NCI-H82 treated with DMSO at 0.1 percent for 48 hours (cell line): ENCODE measurements at regions not wholly inside any gene's neighbourhood (a gene's known extent, or its start where the extent isn't known, plus 50 kb on each side); places are given as distances from the start of the nearest gene placed in this dataset.
"Not testable (repeated sequence)": the region's sequence is repeated elsewhere in the genome, so short reads cannot be mapped to it uniquely, and the experiment has no call there.

Source experiments
- DNase-seq: peaks from one replicate; lab custom pipeline; 2025; ENCODE audit not compliant: unreplicated experiment; lab: John Stamatoyannopoulos, UW

DNA sequence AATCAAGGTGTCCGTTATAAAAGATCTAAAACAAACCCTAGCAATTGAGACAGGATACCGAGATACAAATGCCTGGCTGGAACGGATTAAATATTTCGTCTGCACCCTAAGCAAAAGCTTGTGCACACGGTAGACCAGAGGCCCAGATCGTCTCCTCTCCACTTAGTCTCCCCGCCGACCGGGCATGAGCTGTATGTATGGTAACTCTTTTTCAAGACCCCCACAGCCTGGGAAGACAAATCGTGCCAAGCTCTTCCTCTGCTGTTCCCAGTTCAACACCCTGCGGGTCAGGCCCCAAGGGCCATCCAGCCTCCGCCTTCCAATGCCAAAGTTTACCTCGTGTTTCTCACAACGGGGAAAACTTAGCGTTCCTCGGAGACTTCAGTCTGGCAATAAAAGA lies 285.7 kb upstream of the GALNT17 start:
- DNase-seq = no peak

GRCh38 chr7:70849580-70850235 lies 282.2 kb upstream of the GALNT17 start:
- DNase-seq = no peak

DNA sequence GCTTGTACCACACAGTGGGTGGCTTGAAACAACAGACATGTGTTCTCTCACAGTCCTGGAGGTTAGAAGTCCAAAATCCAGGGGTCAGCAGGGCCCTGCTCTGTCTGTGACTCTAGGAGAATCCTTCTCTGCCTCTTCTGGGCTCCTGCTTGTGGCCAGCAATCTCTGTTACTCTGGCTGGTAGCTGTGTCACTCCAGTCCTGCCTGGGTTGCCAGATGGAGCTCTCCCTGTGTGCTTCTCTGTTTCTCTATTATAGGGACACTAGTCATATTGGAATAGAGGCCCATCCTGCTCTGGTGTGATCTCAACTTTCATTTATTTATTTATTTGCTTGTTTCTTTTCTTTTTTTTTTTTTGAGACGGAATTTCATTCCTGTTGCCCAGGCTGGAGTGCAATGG lies 276.6 kb upstream of the GALNT17 start:
- DNase-seq = no peak

DNA sequence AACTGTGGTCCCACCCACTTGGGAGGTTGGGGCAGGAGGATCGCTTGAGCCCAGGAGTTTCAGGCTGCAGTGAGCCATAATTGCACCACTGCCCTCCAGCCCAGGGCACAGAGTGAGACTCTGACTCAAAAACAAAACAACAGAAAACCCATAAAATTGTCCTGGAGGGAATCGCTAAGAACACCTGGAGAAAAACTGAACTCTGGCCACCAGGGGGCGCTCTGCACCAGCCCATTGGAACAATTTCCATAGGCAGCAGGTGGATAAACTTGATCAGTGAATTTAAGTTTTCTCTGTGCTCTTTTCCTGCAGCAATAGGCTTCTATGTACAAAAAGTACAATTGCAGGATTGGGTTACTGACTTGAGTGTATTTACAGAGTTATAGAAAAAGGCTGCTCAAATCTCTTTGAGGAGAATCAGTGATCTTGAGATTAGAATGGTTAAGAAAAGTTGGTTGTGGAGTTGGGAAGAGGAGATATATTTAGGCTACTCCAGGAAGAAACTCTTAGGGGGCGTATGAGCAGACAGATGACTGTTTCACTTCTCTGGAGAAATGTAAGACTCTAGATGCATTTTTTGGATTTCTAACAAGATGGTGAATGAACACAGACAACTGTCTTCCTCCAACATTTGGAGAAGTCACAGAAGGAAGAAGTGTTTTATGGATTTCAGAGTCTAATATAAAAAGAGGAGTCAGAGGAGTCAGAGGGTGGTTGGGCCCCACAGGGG lies 274.9 kb upstream of the GALNT17 start:
- peak; percentile 25 for DNase-seq

DNA sequence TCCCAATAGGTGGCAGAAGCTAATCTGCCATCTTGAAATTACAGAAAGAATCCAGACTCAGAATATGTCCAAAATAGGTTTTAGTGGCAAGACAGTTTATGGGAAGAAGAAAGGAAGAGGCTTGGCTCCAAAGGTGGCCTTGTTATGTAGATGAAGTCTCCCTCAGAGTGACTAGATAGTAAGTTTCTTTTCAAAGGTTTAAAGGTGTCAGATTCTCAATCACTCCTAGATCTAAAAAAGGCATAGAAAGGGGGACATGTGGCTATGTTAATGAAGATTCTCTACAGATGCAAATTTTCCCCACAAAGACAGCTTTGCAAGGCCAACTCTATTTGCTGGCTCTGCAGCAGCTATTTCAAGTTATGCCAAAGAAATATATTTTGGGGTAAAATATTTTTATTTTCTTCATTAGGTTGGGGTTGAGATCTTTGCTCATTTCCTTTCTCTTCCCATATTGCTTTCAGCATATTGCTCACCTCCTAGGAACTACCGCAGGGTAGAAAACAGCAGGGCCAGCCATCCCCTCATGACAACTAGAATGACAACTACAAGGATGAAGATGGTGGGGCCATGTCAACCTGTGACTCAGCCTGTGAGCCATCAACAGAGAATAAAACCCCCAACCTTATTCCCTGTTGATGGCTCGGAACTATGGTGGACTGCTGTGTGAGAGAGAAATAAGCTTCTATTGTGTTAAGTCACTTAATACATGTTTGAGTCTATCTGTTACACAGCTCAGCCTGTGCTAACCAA lies 274.0 kb upstream of the GALNT17 start:
- no peak for DNase-seq

DNA sequence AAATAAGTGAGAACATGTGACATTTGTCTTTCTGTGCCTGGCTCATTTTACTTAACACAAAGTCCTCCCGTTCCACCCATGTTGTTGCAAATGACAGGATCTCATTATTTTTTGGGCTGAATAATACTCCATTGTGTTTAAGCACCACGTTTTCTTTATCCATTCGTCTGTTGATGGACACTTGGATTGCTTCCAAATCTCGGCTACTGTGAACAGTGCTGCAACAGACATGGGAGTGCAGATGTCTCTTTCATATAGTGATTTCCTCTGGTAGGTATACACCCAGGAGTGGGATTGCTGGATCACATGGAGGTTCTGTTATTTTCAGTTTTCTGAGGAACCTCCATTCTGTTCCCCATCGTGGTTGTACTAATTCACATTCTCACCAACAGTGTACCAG lies 264.4 kb upstream of the GALNT17 start:
- DNase-seq = no peak

DNA sequence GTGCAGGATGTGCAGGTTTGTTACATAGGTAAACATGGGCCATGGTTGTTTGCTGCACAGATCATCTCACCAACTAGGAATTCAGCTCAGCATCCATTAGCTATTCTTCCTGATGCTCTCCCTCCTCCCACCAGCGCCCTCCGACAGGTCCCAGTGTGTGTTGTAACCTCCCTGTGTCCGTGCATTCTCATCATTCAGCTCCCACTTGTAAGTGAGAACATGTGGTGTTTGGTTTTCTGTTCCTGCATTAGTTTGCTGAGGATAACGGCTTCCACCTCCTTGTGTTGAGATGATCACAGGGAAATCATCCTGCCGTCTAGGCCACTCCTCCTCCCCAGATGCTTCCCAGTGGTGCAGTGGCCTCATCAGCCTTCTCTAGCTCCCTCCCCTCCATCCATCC lies 261.6 kb upstream of the GALNT17 start:
- no peak for DNase-seq

- no peak for DNase-seq
These were observed 259.8 kb upstream of the GALNT17 start for GRCh38 chr7:70872188-70872587.

- DNase-seq = no peak
These were observed 250.6 kb upstream of the GALNT17 start for GRCh38 chr7:70881167-70881847.

- no peak for DNase-seq
These were observed 248.0 kb upstream of the GALNT17 start for GRCh38 chr7:70883750-70884439.

GRCh38 chr7:70884440-70884764 lies 247.5 kb upstream of the GALNT17 start:
- DNase-seq = no peak

DNA sequence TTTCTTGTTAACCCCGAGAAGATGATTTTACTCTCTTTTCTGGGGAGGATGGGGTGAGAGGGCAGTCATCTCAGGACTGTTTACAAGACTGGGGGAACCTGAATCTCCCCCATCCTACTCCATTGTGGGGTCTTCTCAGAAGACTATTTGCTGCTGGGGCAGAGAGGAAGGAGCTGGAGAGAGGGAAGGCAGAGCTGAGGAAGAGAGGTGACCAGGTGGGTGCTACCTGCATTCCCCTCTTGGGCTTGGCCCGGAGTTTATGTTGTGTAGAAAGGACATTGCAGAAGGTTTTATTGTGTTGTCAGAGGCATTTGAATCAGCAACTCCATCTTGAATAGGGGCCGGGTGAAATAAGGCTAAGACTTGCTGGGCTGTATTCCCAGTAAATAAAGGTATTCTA lies 247.1 kb upstream of the GALNT17 start:
- no peak for DNase-seq

- no peak for DNase-seq
These were observed 245.4 kb upstream of the GALNT17 start for GRCh38 chr7:70886547-70886946.

DNA sequence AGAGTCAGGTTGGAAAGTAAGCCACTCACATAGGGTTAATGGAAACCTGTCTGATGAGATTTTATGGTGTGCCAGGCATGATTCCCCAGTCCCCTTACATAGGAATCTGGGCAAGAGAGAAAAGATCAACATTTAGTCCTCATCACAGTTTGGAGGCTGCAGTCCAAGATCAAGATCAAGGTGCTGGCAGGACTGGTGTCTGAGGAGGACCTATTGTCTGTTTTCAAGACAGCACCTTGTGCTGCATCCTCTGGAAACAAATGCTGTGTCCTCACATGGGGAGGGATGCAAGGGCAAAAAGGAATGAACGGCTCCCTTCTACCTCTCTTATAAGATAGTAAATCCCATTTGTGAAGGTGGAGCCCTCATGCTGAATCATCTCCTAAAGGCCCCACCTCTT lies 244.8 kb upstream of the GALNT17 start:
- no peak for DNase-seq

GRCh38 chr7:70890147-70890969 lies 241.6 kb upstream of the GALNT17 start:
- DNase-seq = no peak

DNA sequence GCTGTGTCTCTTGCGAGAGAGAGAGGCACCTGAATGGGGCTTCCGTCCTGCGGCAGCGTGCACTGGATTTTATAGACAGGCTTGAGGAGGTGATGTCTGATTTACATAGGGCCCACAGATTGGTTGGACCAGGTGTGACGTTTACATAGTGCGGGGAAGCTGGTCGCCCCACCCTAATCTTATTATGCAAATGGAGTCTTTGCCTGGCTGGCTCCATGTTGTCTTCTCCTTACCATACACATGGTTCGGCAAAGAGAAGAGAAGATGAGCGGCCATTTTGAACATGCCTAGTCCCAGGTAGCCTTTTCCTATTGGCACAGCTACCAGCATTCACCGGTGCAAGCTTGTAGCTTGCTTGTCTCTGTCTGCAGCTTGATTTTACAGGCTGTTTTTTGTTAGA lies 238.5 kb upstream of the GALNT17 start:
- DNase-seq = no peak

- DNase-seq = no peak
These were observed 237.8 kb upstream of the GALNT17 start for GRCh38 chr7:70893971-70894715.

GRCh38 chr7:70894799-70895198 lies 237.1 kb upstream of the GALNT17 start:
- DNase-seq = no peak

GRCh38 chr7:70895337-70896200 lies 236.4 kb upstream of the GALNT17 start:
- not testable (repeated sequence) for DNase-seq
